ENCODE measurements at regions not wholly inside any gene's neighbourhood (a gene's known extent, or its start where the extent isn't known, plus 50 kb on each side); places are given as distances from the start of the nearest gene placed in this dataset.

- Histone ChIP-seq H3K9me3 (no peaks in the 10 kb centered on the region), H3K27me3 (replicated peaks; ENCODE audit: control insufficient read depth, insufficient read depth, low read length) (no peaks in the 10 kb centered on the region), H3K4me3 (ENCODE audit: low read depth, low read length) (no peak overlapping the region), H3K4me1 (peaks cover 16% of the 10 kb centered on the region), H3K36me3 (ENCODE audit: control insufficient read depth, insufficient read depth, low read length) (no peaks in the 10 kb centered on the region)
- Mint-ChIP-seq H3K36me3 (ENCODE audit: insufficient read depth, unreplicated experiment) (no peaks in the 10 kb centered on the region), H3K4me1 (ENCODE audit: low read depth, unreplicated experiment) (peaks cover 12% of the 10 kb centered on the region), H3K27ac (ENCODE audit: unreplicated experiment) (no peak overlapping the region), H3K4me3 (ENCODE audit: unreplicated experiment) (no peak overlapping the region), H3K9me3 (ENCODE audit: unreplicated experiment) (no peaks in the 10 kb centered on the region), H3K27me3 (ENCODE audit: insufficient read depth, unreplicated experiment) (no peaks in the 10 kb centered on the region)
- ChIA-PET POLR2A (no interaction called here), CTCF (no interaction called here)
- no peak for DNase-seq
- intact Hi-C loops (cut with micrococcal nuclease; ENCODE audit: unreplicated experiment): no loop called here
- no peak for TF ChIP-seq CTCF (IDR thresholded peaks at IDR 0.05; ENCODE audit: insufficient read depth in 1 of 2, low read depth in 1 of 2, low read length in 1 of 2, severe bottlenecking in 1 of 2, unreplicated experiment in 1 of 2)
- BruUV-seq (replicated peaks): no TSS peak
Measured at GRCh38 chr3:124413393-124413792, 316.9 kb upstream of the UMPS start.

GRCh38 chr3:124413989-124414598 is 316.2 kb upstream of the UMPS start:
- BruUV-seq (replicated peaks): no TSS peak
- no peak overlapping the region for H3K27ac Mint-ChIP-seq (ENCODE audit: unreplicated experiment)

GRCh38 chr3:124415446-124415960 is 314.7 kb upstream of the UMPS start:
- no peak overlapping the region for H3K4me3 ChIP-seq (ENCODE audit: low read depth, low read length)
- Mint-ChIP-seq H3K27me3 (ENCODE audit: insufficient read depth, unreplicated experiment) (peaks cover 3% of the 10 kb centered on the region), H3K9me3 (ENCODE audit: unreplicated experiment) (no peaks in the 10 kb centered on the region), H3K4me3 (ENCODE audit: unreplicated experiment) (no peak overlapping the region), H3K27ac (ENCODE audit: unreplicated experiment) (no peak overlapping the region), H3K4me1 (ENCODE audit: low read depth, unreplicated experiment) (no peaks in the 10 kb centered on the region), H3K36me3 (ENCODE audit: insufficient read depth, unreplicated experiment) (no peaks in the 10 kb centered on the region)
- no peaks in the 10 kb centered on the region for H3K9me3 ChIP-seq
- no peaks in the 10 kb centered on the region for H3K27me3 ChIP-seq (replicated peaks; ENCODE audit: control insufficient read depth, insufficient read depth, low read length)
- no peak for DNase-seq
- no TSS peak for BruUV-seq (replicated peaks)
- intact Hi-C loops (cut with micrococcal nuclease; ENCODE audit: unreplicated experiment): no loop called here
- POLR2A ChIA-PET: no interaction called here
- peaks cover 1% of the 10 kb centered on the region; the same call in 1 of the 2 replicates for H3K4me1 ChIP-seq
- H3K36me3 ChIP-seq (ENCODE audit: control insufficient read depth, insufficient read depth, low read length): no peaks in the 10 kb centered on the region
- CTCF ChIA-PET: no interaction called here
- no peak for TF ChIP-seq CTCF (IDR thresholded peaks at IDR 0.05; ENCODE audit: insufficient read depth in 1 of 2, low read depth in 1 of 2, low read length in 1 of 2, severe bottlenecking in 1 of 2, unreplicated experiment in 1 of 2)

More at GRCh38 chr3:124413989-124414598, 316.2 kb upstream of the UMPS start:
- H3K36me3 ChIP-seq (ENCODE audit: control insufficient read depth, insufficient read depth, low read length): no peaks in the 10 kb centered on the region
- ChIA-PET POLR2A (no interaction called here), CTCF (no interaction called here)
- Mint-ChIP-seq H3K4me3 (ENCODE audit: unreplicated experiment) (no peak overlapping the region), H3K9me3 (ENCODE audit: unreplicated experiment) (no peaks in the 10 kb centered on the region), H3K36me3 (ENCODE audit: insufficient read depth, unreplicated experiment) (no peaks in the 10 kb centered on the region), H3K27me3 (ENCODE audit: insufficient read depth, unreplicated experiment) (no peaks in the 10 kb centered on the region), H3K4me1 (ENCODE audit: low read depth, unreplicated experiment) (peaks cover 11% of the 10 kb centered on the region)
- H3K27me3 ChIP-seq (replicated peaks; ENCODE audit: control insufficient read depth, insufficient read depth, low read length): no peaks in the 10 kb centered on the region
- no peak for TF ChIP-seq CTCF (IDR thresholded peaks at IDR 0.05; ENCODE audit: insufficient read depth in 1 of 2, low read depth in 1 of 2, low read length in 1 of 2, severe bottlenecking in 1 of 2, unreplicated experiment in 1 of 2)
- no peak overlapping the region for H3K4me3 ChIP-seq (ENCODE audit: low read depth, low read length)
- peaks cover 15% of the 10 kb centered on the region for H3K4me1 ChIP-seq
- DNase-seq: no peak
- H3K9me3 ChIP-seq: no peaks in the 10 kb centered on the region
- intact Hi-C loops (cut with micrococcal nuclease; ENCODE audit: unreplicated experiment): no loop called here
